Activated CD4-positive, alpha-beta T cell treated with anti-CD3 and anti-CD28 coated beads, Interleukin-2, amount 50 U/mL, for 4 hours (primary cell): ENCODE measurements at regions not wholly inside any gene's neighbourhood (a gene's known extent, or its start where the extent isn't known, plus 50 kb on each side); places are given as distances from the start of the nearest gene placed in this dataset.

Source experiments
- DNase-seq, 2 experiments: peaks; one replicate each; pipeline ENCODE4 v3.0.0-alpha.2; 2020

DNA sequence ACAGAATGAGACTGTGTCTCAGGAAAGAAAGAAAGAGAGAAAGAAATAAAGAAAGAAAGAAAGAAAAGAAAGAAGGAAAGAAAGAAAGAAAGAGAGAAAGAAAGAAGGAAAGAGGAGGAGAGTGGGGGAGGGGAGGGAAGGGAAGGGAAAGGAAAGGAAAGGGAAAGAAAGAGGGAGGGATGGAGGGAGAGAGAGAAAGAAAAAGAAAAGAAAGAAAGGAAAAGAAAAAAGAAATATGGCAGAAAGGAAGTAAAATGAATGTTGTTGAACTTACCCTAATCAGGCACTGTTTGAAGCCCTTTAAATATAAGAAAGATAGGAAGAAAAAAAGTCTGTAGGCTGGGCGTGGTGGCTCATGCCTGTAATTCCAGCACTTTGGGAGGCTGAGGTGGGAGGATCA lies 276.1 kb downstream of the INSC start:
- DNase-seq: no peak

DNA sequence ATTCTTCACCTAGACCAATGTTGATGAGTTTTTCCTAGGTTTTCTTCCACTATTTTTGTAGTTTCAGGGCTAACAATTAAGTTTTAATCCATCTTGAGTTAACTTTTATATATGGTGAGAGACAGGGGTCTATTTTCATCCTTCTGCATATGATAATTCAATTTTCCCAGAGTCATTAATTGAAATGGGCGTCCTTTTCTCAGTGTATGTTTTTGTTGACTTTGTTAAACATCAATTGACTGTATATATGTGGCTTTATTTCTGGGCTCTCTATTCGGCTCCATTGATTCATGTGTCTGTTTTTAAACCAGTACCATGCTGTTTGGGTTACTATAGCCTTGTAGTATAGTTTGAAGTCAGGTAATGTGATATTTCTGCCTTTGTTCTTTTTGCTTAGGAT lies 282.1 kb downstream of the INSC start:
- DNase-seq: no peak

DNA sequence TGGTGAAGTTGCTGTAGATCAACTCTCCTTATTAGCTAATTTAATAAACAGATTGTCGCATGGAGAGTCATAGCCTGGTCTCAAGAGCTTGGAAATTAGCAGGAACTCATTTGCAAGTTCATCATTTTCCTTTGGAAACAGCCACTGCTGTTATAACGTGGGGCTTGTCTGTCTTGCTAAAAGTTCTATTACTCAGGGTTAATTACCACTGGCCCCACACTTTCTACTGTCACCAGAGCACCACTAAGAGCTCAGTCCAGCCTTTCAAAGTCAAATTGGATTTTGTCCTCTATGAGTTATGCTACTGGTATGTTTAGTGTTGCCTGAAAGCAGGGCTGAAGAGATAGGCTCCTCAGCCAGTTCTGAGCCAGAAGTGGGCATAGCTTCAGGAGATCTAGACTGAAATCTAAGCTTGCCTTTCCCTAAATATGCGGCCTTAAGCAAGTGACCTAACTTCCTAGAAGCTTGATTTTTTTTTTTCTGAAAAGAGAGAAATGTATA lies 292.2 kb downstream of the INSC start:
- no peak for DNase-seq

DNA sequence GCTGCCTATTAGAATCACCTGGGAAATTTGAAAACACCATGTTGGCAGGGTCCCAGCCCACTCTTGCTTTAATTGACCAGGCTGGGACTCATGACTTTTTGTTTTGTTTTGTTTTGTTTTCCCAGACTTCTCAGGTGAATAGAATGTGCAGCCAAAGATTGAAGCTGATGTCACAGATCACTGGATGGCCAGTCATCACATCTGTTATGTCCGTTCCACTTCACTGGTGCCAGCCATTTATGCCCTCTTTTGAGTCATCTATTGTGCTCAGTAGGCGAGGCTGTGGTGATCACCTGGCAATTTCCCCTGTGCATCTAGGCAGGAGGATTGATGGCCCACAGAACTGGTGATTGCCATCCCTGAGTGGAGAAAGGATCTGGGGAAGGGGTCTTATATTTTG lies 297.3 kb downstream of the INSC start:
- no peak for DNase-seq

DNA sequence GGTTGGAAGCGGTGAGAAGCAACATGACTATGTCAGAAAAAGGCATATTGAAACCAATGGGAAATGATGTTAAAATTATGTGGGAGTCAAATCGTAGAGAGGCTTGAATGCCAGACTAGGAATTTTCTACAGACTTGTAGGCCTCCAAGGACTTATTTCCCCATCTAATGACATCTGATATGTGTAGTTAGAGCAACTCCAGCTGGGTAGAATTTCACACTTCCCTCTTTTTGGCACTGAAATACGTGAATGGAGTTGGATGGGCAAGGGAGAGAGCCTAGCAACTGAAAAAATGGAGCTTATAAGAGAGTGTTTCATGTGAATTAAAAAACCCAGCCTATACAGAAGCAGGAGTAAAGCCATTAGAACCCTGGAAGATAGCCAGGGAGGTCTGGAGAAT lies 304.2 kb downstream of the INSC start:
- DNase-seq: no peak

DNA sequence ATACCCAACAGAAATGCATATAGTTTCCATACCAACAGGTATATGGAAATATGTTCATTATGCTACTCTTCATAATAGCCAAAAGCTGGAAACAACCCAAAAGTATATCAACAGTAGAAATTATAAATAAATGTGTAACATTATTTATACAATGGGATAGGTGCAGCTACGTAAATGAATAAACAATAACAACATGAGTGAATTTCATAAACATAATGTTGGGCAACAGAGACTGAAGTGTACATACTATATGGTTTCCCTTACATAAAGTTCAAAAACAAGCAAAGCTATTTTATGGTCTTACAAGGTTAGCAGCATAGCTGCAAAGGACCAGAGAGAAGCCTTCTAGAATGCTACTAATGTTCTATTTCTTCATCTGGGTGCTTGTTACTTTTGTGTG lies 305.0 kb downstream of the INSC start:
- DNase-seq: no peak

DNA sequence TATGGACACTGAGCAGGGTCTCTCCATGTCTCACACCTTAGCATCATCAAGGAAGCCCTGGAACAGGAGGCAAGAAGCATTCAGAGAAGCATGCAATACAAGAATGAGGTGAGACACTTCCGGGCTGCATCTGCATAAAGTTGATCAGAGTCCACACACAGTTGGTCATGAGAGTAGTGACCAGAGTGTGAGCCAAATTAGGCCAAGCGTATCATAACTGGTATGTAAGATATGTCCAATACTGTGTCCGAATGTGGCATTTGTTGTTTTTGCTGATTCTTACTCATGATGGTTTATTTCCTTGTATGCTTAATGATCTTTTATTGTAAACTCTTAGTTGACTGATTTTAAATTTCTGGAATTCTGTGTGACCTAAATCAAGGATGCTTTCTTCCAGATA lies 315.7 kb downstream of the INSC start:
- DNase-seq: no peak

DNA sequence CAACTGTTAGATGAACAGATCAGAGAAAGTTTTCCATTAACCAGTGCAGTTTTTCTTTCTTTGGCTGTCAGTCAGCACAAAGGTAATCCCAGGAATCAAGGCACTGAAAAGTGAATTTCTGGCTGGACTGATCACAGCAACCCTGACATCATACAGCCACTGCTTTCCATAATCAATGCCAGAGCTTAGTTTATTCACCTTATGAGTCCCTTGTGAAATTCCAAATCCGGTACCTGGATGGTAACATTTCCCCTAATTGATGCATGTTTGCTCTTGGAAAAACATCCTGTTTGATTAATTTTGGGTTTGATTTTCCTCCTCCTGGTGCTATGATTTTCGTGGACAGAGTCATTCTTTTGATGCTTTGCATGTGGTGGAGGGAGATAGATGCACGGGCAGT lies 319.8 kb downstream of the INSC start:
- no peak for DNase-seq

DNA sequence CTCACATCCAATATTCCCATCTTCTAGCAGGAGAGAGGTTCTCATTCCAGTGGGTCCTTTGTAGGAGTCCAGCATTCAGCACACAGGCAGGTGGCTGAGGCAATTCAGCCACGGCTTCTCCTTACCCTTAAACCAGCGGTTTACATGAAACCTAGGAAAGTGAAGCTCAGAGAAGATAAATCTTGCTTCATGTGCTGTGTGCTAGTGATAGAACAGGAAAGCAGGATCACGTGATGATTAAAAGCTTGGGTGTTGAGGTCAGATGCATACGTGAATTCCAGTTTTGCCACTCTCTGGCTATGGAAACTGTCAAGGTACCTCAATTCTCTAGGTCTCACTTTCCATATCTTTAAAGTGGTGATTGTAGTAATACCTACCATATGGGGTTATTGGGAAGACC lies 331.6 kb downstream of the INSC start:
- DNase-seq: no peak

DNA sequence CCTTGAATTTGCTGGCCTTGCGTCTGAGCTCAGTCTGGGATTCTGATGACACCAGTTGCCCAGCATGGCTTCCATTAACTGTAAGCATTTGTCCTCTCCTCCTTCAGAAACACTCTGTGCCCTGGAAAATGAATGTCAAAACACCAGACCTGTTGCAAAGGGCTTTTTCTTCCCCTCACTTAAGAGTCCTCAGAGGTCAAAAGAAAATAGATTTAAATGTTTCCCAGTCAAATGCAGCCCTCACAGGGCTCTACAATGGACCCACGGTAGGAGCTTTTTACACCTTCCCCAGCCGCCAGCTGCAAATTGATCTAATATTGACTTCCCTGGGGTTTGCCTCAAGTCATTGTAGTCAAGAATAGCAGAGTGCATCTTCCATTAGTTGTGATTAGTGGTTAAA lies 332.2 kb downstream of the INSC start:
- DNase-seq: no peak

DNA sequence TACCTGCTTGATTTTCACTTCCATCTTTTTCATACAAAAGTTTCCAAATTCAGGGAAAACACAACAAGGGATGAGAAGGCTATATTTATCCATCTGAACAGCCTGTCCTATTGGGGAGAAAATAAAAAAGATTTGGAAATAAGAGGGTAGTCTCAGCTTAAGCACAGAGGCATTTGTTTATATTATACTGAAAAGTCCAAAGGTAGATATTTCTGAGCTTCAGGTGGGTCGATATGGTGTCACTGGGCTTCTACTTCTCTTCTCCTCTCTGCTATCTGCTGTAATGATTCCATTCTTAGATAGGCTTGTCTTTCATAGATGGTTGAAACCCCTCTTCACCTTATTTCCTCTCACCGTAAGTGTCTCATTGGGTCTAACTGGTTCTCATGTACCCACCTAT lies 337.0 kb downstream of the INSC start:
- no peak for DNase-seq

DNA sequence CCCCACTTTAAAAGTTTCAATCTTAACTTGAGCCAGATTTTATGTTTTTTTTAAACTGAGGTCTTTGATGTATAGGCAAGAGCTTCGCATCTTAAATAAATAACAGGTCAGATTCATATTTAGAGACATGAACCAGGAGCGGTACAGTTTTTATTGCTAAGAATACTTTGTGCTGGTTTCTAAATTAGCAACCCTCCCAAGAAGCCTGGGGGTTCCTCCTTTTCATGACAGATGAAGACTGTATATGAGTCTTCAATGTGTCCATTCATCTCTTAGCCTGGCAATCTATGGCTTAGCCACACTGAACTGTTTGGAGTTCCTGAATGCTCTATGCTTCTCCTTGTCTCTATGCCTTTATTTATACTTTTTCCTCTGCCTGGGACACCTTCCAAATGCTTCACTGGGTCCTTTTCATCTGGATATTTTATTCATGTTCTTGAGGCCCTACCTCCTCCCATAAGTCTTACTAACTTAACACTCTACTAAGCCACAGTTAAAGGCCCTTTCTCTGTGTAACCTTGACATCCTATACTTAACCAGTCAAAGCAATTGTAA lies 338.6 kb downstream of the INSC start:
- DNase-seq: no peak

DNA sequence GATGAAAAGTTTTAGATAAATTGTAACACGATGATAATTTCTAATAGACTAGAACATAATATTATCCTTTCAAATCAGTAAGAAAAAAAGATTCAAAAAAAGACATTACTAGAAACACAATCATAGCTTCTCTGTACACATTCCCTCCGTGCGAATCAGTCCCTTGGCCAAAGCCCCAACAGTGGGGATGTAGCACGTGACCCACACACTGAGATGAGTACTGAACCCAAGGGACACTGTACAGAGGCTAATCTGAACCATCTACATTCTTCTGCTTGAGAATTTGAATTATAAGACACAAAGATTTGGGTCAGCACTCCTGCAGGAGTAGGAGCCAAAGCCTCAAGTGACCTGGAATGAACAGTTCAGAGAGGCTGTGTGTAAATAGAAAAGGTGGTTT lies 353.7 kb downstream of the INSC start:
- no peak for DNase-seq

DNA sequence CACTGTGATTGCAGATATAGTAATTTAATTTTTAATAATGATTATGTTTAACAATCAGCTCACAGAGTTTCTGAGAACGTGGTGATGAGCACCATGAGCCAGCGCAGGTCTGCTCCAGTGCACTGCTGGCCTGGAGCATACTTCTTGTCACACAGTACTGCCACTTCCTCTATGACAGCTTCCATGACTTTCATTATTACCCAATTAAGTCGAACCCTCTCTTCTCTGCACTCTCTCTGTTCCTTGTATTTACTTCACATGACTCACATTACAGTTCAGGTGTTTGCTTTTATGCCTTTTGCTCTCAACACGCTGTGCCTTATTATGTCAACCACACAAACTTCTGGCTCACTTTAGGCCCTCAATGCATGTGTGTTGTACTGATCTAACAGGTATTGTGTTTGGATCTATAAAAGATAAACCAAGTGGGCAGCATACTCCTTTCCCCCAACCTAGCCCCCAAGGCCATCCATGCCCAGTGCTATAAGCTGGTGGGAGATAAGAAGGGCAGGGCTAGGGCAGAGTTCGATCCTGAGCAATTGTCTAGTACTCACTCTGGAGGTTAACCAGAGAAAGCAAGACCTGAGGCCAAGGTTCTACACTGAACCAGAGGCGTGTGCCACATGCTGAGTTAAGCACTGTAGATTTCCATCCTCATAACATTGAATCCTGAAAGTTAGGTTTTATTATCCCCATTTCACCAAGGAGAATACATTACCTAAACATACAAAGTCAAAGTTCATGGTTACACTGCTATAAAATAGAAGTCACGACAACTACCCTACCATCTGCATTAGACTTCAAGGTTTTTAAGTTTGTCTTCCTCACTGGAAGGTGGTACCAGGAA lies 356.5 kb downstream of the INSC start:
- no peak for DNase-seq

DNA sequence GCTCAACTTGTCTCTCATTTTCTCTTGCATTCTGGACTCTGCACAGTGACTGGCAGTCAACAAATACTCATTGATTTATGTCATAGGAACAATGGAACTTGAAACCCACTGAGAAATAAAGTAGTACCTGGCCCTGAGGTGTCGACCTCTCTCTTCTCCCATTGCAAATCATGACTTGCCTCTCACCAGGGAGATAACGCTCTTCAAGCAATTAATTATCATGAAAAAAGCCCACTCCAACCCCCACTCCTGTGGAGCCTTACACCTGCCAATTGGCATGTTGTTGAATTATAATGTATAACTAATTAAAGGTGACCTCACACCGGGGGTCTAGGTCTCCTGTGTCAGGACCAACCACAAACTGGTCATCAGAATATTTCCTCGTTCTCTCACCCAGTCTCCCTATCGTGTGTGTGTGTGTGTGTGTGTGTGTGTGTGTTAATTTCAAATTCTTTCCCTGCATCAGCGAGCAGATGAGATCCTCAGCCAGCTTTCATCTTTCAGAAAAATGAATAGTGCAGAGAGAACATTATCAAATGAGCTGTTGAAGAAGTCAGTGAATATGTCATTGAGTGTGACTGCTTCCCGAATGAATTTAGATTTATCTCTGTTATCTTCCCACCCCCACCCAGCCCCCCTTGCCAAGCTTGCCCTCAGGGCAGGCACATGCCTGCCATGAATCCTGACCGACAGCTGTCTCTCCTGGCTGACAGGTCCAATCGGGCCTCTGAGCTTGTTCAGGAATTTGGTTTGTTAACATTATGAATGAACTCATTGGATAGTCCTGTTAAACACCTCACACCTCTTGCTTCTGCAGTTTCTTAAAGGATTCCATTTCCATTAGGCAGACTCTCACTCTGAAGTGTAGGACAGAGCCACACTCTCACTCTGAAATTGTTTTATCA lies 357.4 kb downstream of the INSC start:
- DNase-seq: no peak

DNA sequence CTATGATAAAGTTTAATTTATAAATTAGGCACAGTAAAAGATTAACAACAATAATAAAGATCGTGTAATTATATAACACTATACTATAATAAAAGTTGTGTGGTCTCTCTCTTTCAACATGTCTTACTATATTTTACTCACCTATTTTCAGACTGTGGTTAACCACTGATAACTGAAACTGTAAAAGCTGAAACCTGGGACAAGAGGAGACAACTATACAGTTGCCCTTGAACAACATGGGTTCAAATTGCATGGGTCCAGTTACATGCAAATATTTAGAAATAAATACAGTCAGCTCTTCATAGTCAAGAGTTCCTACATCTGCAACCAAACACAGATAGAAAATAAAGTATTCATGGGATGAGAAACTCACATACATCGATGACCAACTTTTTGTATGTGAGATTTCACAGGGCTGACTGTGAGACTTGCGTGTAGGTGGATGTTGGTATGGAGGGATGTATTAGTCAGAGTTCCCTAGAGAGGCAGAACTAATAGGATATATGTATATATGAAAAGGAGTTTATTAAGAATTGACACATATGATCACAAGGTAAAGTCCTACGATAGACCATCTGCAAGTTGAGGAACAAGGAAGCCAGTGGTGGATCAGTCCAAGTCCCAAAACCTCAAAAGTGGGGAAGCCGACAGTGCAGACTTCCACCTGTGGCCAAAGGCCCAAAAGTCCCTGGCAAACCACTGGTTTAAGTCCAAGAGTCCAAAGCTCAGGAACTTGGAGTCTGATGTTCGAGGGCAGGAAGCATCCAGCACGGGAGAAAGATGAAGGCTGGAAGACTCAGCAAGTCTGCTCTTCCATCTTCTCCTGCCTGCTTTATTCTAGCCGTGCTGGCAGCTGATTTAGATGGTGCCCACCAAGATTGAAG lies 359.5 kb downstream of the INSC start:
- DNase-seq: no peak

DNA sequence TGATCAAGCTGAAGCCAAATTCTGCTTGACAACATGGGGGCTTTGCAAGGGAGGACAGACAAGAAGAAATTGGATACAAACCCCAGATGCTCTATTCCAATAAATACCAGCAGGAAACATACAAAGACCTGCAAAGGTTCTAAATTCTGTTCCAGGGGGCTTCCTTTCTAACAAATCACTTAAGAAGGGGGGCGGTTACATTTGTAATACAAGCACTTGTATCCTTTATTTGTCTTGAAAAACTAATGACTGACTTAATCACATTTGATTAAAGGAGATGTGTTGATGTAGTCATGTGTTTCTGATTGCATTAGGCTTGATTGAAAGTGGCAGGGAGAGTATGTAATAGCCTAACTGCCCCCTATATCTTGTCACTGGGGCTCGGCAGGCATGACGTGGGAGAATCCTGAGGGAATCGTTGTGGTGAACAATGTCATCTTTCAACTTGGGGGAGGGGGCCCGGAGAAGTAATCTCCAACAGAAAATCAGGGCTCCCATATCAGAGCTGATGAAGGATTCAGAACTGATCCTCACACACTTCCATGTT lies 361.7 kb downstream of the INSC start:
- DNase-seq: no peak

DNA sequence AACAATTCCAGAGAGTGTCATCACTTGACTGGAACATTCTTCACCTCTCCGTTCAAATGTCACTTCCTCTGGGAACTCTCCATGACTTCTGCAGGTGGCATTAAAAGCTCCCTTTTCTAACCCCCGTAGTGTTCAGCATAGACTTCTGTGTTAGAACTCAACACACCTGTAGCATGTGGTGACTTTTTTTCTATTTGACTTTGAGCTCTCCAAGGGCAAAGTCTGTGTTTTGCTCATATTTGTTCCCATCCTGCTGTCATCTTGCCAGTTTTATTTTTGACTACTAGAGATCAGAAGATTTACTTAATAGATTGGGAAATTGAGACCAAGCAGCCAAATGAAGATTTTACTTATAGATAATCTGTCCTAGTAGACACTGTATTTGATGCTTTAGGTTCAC lies 367.1 kb downstream of the INSC start:
- no peak for DNase-seq

DNA sequence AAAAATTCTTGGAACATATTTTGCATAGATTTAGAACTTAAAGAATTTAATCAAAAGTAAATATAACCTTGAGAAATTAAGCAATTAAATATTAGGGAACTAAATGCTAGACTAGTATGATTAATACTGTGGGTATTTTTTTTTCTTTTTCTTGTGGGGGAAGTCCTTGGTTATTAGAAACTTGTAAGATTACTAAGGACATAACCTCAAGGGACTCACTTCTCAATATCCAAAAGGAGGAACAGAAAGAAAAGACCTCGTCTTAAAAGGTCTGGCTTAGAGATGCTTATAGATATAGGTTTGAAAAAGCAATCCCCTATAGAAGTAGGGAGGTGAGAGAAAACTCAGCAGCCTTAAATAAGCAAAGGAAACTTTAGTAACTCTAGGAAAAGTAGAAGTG lies 368.5 kb downstream of the INSC start:
- DNase-seq: no peak

DNA sequence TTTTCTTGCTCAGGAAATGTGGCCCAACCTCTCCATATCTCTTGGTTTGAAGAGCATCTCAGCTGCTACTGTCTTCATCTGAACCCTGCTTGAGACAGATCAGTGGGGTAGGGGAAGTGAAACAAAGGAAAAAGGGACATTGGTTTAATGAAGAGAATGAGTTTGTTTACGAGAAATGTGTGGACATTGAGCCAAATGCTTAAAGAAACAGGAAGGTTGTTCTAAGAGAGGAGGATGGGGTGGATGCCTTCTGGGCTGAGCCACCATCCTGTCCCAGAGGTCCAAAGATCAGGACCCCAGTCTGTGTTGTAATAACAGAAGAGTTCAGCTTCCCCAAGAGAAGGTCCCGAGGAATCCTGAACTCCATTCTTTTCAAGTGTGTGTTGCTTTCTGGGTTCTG lies 369.7 kb downstream of the INSC start:
- no peak for DNase-seq

DNA sequence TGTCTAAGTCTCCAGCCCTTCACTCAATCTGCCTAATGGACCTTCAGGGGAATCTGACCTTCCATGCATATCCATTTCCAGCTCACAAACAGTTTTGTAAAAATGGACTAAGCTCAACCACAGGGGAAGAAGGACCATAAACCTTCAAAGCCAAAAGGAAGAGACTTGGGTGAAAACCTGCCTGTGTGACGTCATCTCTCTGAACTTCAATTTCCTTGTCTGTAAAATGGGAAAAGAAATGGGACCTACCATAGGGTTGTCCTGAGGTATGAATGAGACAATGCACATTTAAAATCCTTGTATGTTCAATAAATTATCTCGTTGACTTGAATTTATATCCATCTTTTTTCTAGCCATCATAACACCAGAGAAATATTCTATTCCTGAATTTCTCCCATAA lies 370.7 kb downstream of the INSC start:
- no peak for DNase-seq

DNA sequence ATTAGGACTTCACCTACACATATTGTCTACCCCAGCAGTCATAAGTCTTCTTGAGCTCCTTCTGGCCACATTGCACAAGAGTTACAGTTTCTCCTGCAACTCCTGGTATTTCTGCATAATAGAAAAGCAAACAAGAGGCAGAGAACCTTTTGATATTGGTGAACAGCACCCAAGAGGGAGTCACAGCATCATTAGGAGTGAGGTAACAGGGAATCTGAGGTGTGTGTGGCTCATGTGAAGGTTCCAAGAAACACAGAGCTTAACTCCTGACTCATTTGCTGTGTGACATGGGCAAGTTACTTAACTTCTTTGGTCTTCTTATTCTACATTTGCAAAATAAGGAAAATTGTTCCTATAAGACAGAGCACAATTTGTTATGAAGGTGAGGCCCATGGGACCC lies 374.6 kb downstream of the INSC start:
- DNase-seq: no peak
